MM.1S (cell line): ENCODE measurements at regions not wholly inside any gene's neighbourhood (a gene's known extent, or its start where the extent isn't known, plus 50 kb on each side); places are given as distances from the start of the nearest gene placed in this dataset.

ENCODE experiments used
- DNase-seq: peaks from one replicate; pipeline ENCODE4 v3.0.0-alpha.2; 2015
- H2AFZ ChIP-seq: fragments of 300-600 bp; sonication (generic); 2 replicates; pipeline ENCODE4 v1.6.0; 2016; ENCODE audit warnings: antibody characterized with exemption, low read length
- H3F3A ChIP-seq: fragments of 300-600 bp; sonication (generic); 2 replicates; pipeline ENCODE4 v1.6.1; 2016; ENCODE audit warnings: mild to moderate bottlenecking, antibody characterized with exemption, low read length, moderate library complexity, mixed read lengths; ENCODE audit not compliant: insufficient read depth
- H3K27ac ChIP-seq: fragments of 300-600 bp; sonication (generic); 2 replicates; pipeline ENCODE4 v1.5.1; 2016; ENCODE audit warnings: mild to moderate bottlenecking, low read length
- H3K27me3 ChIP-seq: fragments of 300-600 bp; sonication (generic); replicated peaks from 2 replicates; pipeline ENCODE4 v1.6.0; 2016; ENCODE audit warnings: low read length; ENCODE audit not compliant: insufficient read depth
- H3K36me3 ChIP-seq: fragments of 300-600 bp; sonication (generic); replicated peaks from 2 replicates; pipeline ENCODE4 v1.6.1; 2016; ENCODE audit warnings: mild to moderate bottlenecking, low read length, mixed read lengths; ENCODE audit not compliant: insufficient read depth
- H3K4me1 ChIP-seq: fragments of 300-600 bp; sonication (generic); 2 replicates; pipeline ENCODE4 v1.6.1; 2016; ENCODE audit warnings: low read length, mixed read lengths
- H3K4me2 ChIP-seq: fragments of 300-600 bp; sonication (generic); 2 replicates; pipeline ENCODE4 v1.6.0; 2016; ENCODE audit warnings: low read depth, low read length
- H3K4me3 ChIP-seq: fragments of 300-600 bp; sonication (generic); 2 replicates; pipeline ENCODE4 v1.5.1; 2016; ENCODE audit warnings: low read length, mixed read lengths
- H3K79me2 ChIP-seq: fragments of 300-600 bp; sonication (generic); 2 replicates; pipeline ENCODE4 v1.6.1; 2016; ENCODE audit warnings: mixed run types, low read length, mixed read lengths
- H3K9ac ChIP-seq: fragments of 300-600 bp; sonication (generic); 2 replicates; pipeline ENCODE4 v1.6.1; 2016; ENCODE audit warnings: low read length, mixed read lengths
- H3K9me2 ChIP-seq: fragments of 300-600 bp; sonication (generic); replicated peaks from 2 replicates; pipeline ENCODE4 v1.6.1; 2016; ENCODE audit warnings: mild to moderate bottlenecking, low read length, mixed read lengths; ENCODE audit not compliant: insufficient read depth
- H3K9me3 ChIP-seq: fragments of 300-600 bp; sonication (generic); replicated peaks from 2 replicates; pipeline ENCODE4 v1.6.1; 2016; ENCODE audit warnings: mild to moderate bottlenecking, low read length, mixed read lengths; ENCODE audit not compliant: insufficient read depth
- H4K20me1 ChIP-seq: fragments of 300-600 bp; sonication (generic); 2 replicates; pipeline ENCODE4 v1.6.1; 2016; ENCODE audit warnings: mild to moderate bottlenecking, low read length, moderate library complexity, mixed read lengths; ENCODE audit not compliant: insufficient read depth
- CTCF ChIP-seq: fragments of 300-600 bp; sonication (generic); IDR thresholded peaks from 2 replicates; pipeline ENCODE4 v1.5.1; 2016; ENCODE audit warnings: antibody characterized with exemption, low read length, mixed read lengths
- EZH2 ChIP-seq: fragments of 300-600 bp; sonication (generic); optimal IDR thresholded peaks from 2 replicates; pipeline ENCODE3; 2017; ENCODE audit warnings: low read depth, mild to moderate bottlenecking, antibody characterized with exemption, low read length, mixed read lengths
- EZH2phosphoT487 ChIP-seq: fragments of 300-600 bp; sonication (generic); IDR thresholded peaks from 2 replicates; pipeline ENCODE4 v1.6.1; 2018; ENCODE audit warnings: antibody characterized with exemption, low read length

- TF ChIP-seq EZH2: no peak
- TF ChIP-seq CTCF: no peak
- no peak for TF ChIP-seq EZH2phosphoT487
- no peak overlapping the region for H3K4me3 ChIP-seq
Observed at GRCh38 chr7:145909991-145910513, 206.5 kb upstream of the CNTNAP2 start.

DNA sequence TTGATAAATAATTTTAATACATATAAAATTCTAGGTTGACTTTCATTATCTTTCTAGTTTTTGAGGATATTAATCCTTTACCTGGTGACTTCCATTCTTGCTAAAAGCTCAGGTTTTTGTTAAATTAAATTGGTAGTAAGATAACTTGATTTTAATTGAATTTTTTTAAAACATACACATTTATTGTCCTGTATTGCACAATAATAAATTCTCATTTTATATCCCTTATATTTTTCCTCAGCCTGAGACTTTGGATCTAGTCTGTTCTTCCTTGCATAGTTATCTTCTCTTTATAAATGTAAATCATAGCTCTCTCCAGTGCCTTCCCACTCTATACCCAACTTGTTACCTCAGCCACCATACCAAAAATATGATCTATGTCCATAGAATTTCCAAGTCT is 212.9 kb upstream of the CNTNAP2 start:
- H3K9me3 ChIP-seq: no peaks in the 10 kb centered on the region
- H4K20me1 ChIP-seq: no peaks in the 10 kb centered on the region
- H2AFZ ChIP-seq: no peak overlapping the region
- H3K27ac ChIP-seq: no peak overlapping the region
- no peaks in the 10 kb centered on the region for H3K27me3 ChIP-seq
- no peak overlapping the region for H3K4me2 ChIP-seq
- H3K4me3 ChIP-seq: no peak overlapping the region
- no peaks in the 10 kb centered on the region for H3K9me2 ChIP-seq
- no peak for DNase-seq
- no peaks in the 10 kb centered on the region for H3K36me3 ChIP-seq
- no peak overlapping the region for H3K9ac ChIP-seq
- H3K4me1 ChIP-seq: no peaks in the 10 kb centered on the region
- TF ChIP-seq CTCF (no peak), EZH2phosphoT487 (no peak), EZH2 (no peak)
- no peaks in the 10 kb centered on the region for H3K79me2 ChIP-seq
- no peaks in the 10 kb centered on the region for H3F3A ChIP-seq

More at GRCh38 chr7:145909991-145910513, 206.5 kb upstream of the CNTNAP2 start:
- Histone ChIP-seq H3F3A (no peaks in the 10 kb centered on the region), H2AFZ (no peak overlapping the region), H3K9me3 (no peaks in the 10 kb centered on the region), H3K36me3 (no peaks in the 10 kb centered on the region), H3K27ac (no peak overlapping the region), H4K20me1 (no peaks in the 10 kb centered on the region), H3K79me2 (no peaks in the 10 kb centered on the region), H3K27me3 (no peaks in the 10 kb centered on the region), H3K9me2 (no peaks in the 10 kb centered on the region), H3K9ac (no peak overlapping the region), H3K4me1 (no peaks in the 10 kb centered on the region), H3K4me2 (no peak overlapping the region)
- DNase-seq: no peak

DNA sequence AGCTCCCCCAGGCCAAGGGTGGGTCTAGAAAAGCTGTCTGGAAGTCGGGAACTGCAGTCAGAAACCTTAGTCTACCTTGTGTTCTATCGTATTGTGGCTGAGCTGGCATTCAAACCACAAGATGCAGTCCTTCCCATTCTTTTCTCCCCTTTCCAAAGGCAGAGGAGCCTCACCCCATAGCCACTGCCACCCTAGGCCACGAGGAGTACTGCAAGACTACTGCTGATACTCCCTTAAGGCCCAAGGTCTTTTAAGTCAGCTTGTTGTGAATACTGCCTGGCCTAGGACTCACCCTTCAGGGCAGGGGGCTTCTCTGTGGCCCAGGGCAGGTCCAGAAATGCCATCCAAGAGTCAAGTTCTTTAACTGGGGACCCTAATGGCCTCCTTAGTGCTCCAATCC is 214.5 kb upstream of the CNTNAP2 start:
- Histone ChIP-seq H2AFZ (no peak overlapping the region), H3K9ac (no peak overlapping the region), H3K36me3 (no peaks in the 10 kb centered on the region), H3K27ac (no peak overlapping the region), H3K9me2 (no peaks in the 10 kb centered on the region), H4K20me1 (no peaks in the 10 kb centered on the region), H3K27me3 (no peaks in the 10 kb centered on the region), H3K4me1 (no peaks in the 10 kb centered on the region), H3K79me2 (no peaks in the 10 kb centered on the region), H3K4me2 (no peak overlapping the region), H3K4me3 (no peak overlapping the region), H3F3A (no peaks in the 10 kb centered on the region), H3K9me3 (no peaks in the 10 kb centered on the region)
- DNase-seq: no peak
- no peak for TF ChIP-seq EZH2phosphoT487
- no peak for TF ChIP-seq EZH2
- TF ChIP-seq CTCF: no peak
